ENCODE measurements at regions not wholly inside any gene's neighbourhood (a gene's known extent, or its start where the extent isn't known, plus 50 kb on each side); places are given as distances from the start of the nearest gene placed in this dataset.
"Not testable (repeated sequence)": the region's sequence is repeated elsewhere in the genome, so short reads cannot be mapped to it uniquely, and the experiment has no call there.

GRCh38 chr18:35890323-35890722, 82.2 kb upstream of the RMP24 start:
- H3K4me3 ChIP-seq (ENCODE audit: low read depth, low read length): no peak overlapping the region
- TF ChIP-seq, protein P1, sequence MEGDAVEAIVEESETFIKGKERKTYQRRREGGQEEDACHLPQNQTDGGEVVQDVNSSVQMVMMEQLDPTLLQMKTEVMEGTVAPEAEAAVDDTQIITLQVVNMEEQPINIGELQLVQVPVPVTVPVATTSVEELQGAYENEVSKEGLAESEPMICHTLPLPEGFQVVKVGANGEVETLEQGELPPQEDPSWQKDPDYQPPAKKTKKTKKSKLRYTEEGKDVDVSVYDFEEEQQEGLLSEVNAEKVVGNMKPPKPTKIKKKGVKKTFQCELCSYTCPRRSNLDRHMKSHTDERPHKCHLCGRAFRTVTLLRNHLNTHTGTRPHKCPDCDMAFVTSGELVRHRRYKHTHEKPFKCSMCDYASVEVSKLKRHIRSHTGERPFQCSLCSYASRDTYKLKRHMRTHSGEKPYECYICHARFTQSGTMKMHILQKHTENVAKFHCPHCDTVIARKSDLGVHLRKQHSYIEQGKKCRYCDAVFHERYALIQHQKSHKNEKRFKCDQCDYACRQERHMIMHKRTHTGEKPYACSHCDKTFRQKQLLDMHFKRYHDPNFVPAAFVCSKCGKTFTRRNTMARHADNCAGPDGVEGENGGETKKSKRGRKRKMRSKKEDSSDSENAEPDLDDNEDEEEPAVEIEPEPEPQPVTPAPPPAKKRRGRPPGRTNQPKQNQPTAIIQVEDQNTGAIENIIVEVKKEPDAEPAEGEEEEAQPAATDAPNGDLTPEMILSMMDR (conservative IDR thresholded peaks at IDR 0.05; ENCODE audit: low read depth, low read length): no peak
- no peak for DNase-seq (ENCODE audit: low read depth)

GRCh38 chr18:35892118-35892517, 80.4 kb upstream of the RMP24 start:
- DNase-seq (ENCODE audit: low read depth): no peak
- no peak overlapping the region for H3K4me3 ChIP-seq (ENCODE audit: low read depth, low read length)
- TF ChIP-seq, protein P1 (conservative IDR thresholded peaks at IDR 0.05; ENCODE audit: low read depth, low read length): no peak

GRCh38 chr18:35897481-35897880, 75.0 kb upstream of the RMP24 start:
- DNase-seq (ENCODE audit: low read depth); H3K4me3 ChIP-seq (ENCODE audit: low read depth, low read length): not testable (repeated sequence)

DNA sequence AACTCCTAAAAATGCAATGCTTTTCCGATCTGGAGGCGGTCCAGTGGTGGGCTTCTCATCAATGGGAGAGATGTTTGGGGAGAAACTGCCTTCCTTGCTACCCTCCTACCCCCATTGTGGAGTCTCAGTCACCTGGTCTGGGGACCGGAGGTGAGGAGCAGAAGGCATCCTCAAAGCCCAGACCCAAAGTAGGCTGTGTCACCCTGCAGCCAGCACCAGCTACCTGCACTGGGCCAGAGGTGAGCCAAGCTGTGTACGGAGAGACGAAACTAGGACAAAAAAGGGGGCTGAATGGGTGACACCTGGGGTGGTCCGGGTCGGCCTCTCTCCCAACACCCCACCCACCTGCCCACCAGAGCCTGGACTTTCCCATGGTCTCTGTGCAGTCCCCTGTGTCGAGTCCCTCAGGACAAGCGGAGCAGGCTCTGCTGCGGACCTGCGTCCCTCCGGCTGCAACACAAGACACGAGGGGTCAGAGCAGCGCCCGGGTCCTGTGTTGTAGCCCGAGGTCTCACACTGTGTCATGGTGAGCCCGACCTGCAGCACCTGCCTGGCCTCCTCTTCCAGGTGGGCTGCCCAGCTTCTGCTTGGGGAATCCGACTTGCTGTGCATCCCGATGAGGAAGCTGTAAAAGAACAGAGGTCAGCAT, 68.0 kb upstream of the RMP24 start:
- TF ChIP-seq, protein P1 (conservative IDR thresholded peaks at IDR 0.05; ENCODE audit: low read depth, low read length): no peak
- no peak for DNase-seq (ENCODE audit: low read depth)
- no peak overlapping the region for H3K4me3 ChIP-seq (ENCODE audit: low read depth, low read length)

DNA sequence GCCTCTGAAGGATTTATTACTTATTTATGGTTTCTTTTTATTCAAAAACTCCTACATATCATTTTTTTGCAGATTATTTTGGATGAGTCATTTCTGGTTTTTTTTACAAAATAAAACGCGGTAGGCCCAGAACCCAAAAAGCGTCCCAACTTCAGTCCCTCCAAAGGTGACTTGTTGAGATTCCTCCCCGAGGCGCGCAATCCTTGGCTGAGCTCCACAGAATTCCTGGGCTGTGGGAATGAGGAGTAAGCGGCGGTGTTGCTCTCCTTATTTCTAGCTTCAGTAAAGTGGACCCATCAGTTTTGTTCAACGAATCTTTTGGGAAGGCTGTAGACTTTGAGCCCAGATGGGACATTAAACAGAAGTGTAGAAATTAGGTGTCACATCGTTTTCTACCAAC, 67.0 kb upstream of the RMP24 start:
- H3K4me3 ChIP-seq (ENCODE audit: low read depth, low read length): no peak overlapping the region
- DNase-seq (ENCODE audit: low read depth): no peak
- TF ChIP-seq, protein P1 (conservative IDR thresholded peaks at IDR 0.05; ENCODE audit: low read depth, low read length): no peak

- not testable (repeated sequence) for DNase-seq (ENCODE audit: low read depth); H3K4me3 ChIP-seq (ENCODE audit: low read depth, low read length)
These were observed 66.2 kb upstream of the RMP24 start for GRCh38 chr18:35906291-35906690.

DNA sequence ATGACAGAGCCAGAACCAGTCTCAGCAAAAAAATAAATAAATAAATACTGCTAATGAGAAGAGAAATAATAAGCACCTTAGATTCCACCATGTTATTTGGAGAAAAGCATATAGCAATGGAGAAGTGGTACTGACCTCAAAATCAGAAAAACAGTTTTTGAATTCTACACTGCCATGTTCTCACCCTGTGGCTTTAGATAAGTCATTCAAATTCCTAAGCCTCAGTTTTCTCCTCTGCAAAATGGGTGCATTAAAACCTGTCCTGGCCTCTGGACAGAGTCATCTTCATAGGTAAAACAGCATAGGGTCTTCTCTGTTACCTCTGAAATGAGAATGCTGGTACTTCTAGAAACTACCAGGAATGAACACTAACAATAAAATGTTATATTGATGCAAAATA, 62.2 kb upstream of the RMP24 start:
- TF ChIP-seq, protein P1 (conservative IDR thresholded peaks at IDR 0.05; ENCODE audit: low read depth, low read length): no peak
- DNase-seq (ENCODE audit: low read depth): no peak
- H3K4me3 ChIP-seq (ENCODE audit: low read depth, low read length): no peak overlapping the region

- H3K4me3 ChIP-seq (ENCODE audit: low read depth, low read length): no peak overlapping the region
- TF ChIP-seq, protein P1 (conservative IDR thresholded peaks at IDR 0.05; ENCODE audit: low read depth, low read length): no peak
These were observed 60.1 kb upstream of the RMP24 start for GRCh38 chr18:35912332-35912731.

More at GRCh38 chr18:35912332-35912731, 60.1 kb upstream of the RMP24 start:
- no peak for DNase-seq (ENCODE audit: low read depth)

Measured in epithelial cell of proximal tubule (primary cell).